ENCODE measurements at regions not wholly inside any gene's neighbourhood (a gene's known extent, or its start where the extent isn't known, plus 50 kb on each side); places are given as distances from the start of the nearest gene placed in this dataset.

GRCh38 chr10:128281343-128281742 lies 155.1 kb upstream of the MKI67 start:
- no peaks in the 10 kb centered on the region for H3K4me1 Mint-ChIP-seq
- peaks cover 32% of the 10 kb centered on the region for H3K27me3 Mint-ChIP-seq (ENCODE audit: low read depth)
- TF ChIP-seq CTCF (conservative IDR thresholded peaks at IDR 0.05) = no peak
- no peaks in the 10 kb centered on the region for H3K9me3 Mint-ChIP-seq
- H3K27ac Mint-ChIP-seq (ENCODE audit: unreplicated experiment) = no peak overlapping the region
- no peak for DNase-seq (ENCODE audit: low read depth, low spot score)
- no peak overlapping the region for H3K4me3 Mint-ChIP-seq
- H3K36me3 Mint-ChIP-seq (ENCODE audit: low read depth) = no peaks in the 10 kb centered on the region

GRCh38 chr10:128281861-128282260 lies 155.6 kb upstream of the MKI67 start:
- Mint-ChIP-seq H3K27ac (ENCODE audit: unreplicated experiment) (no peak overlapping the region), H3K4me1 (no peaks in the 10 kb centered on the region), H3K27me3 (ENCODE audit: low read depth) (peaks cover 35% of the 10 kb centered on the region), H3K36me3 (ENCODE audit: low read depth) (no peaks in the 10 kb centered on the region), H3K4me3 (no peak overlapping the region), H3K9me3 (no peaks in the 10 kb centered on the region)
- no peak for DNase-seq (ENCODE audit: low read depth, low spot score)
- TF ChIP-seq CTCF (conservative IDR thresholded peaks at IDR 0.05) = no peak

- peaks cover 6% of the 10 kb centered on the region for H3K36me3 Mint-ChIP-seq (ENCODE audit: low read depth)
- H3K4me1 Mint-ChIP-seq = peaks cover 11% of the 10 kb centered on the region
- H3K4me3 Mint-ChIP-seq = no peak overlapping the region
- no peak for TF ChIP-seq CTCF (conservative IDR thresholded peaks at IDR 0.05)
- peaks cover 8% of the 10 kb centered on the region for H3K9me3 Mint-ChIP-seq
- no peak overlapping the region for H3K27ac Mint-ChIP-seq (ENCODE audit: unreplicated experiment)
- DNase-seq (ENCODE audit: low read depth, low spot score) = no peak
- H3K27me3 Mint-ChIP-seq (ENCODE audit: low read depth) = peaks cover 69% of the 10 kb centered on the region
Measured at GRCh38 chr10:128286141-128286761, 160.0 kb upstream of the MKI67 start.

GRCh38 chr10:128286762-128287500 lies 160.7 kb upstream of the MKI67 start:
- no peak for TF ChIP-seq CTCF (conservative IDR thresholded peaks at IDR 0.05)
- Mint-ChIP-seq H3K9me3 (peaks cover 9% of the 10 kb centered on the region), H3K36me3 (ENCODE audit: low read depth) (peaks cover 6% of the 10 kb centered on the region), H3K4me3 (peak overlapping the region; percentile 28), H3K27ac (ENCODE audit: unreplicated experiment) (no peak overlapping the region), H3K4me1 (peaks cover 11% of the 10 kb centered on the region), H3K27me3 (ENCODE audit: low read depth) (peaks cover 71% of the 10 kb centered on the region)
- peak; percentile 14 for DNase-seq (ENCODE audit: low read depth, low spot score)

GRCh38 chr10:128287921-128288320 lies 161.7 kb upstream of the MKI67 start:
- Mint-ChIP-seq H3K27ac (ENCODE audit: unreplicated experiment) (no peak overlapping the region), H3K27me3 (ENCODE audit: low read depth) (peaks cover 71% of the 10 kb centered on the region), H3K4me1 (peaks cover 11% of the 10 kb centered on the region), H3K36me3 (ENCODE audit: low read depth) (peaks cover 6% of the 10 kb centered on the region), H3K4me3 (no peak overlapping the region), H3K9me3 (peaks cover 9% of the 10 kb centered on the region)
- DNase-seq (ENCODE audit: low read depth, low spot score) = no peak
- TF ChIP-seq CTCF (conservative IDR thresholded peaks at IDR 0.05) = no peak

All from neural crest cell (in vitro differentiated cells).